Ectodermal cell (in vitro differentiated cells): ENCODE measurements at regions not wholly inside any gene's neighbourhood (a gene's known extent, or its start where the extent isn't known, plus 50 kb on each side); places are given as distances from the start of the nearest gene placed in this dataset.
"Not testable (repeated sequence)": the region's sequence is repeated elsewhere in the genome, so short reads cannot be mapped to it uniquely, and the experiment has no call there.

Source experiments
- H3K27ac ChIP-seq: 2 replicates; pipeline ENCODE4 v1.7.0; 2013; ENCODE audit warnings: mild to moderate bottlenecking, low read depth, low read length; ENCODE audit not compliant: insufficient read depth, poor library complexity, severe bottlenecking
- H3K27me3 ChIP-seq: 2 replicates; pipeline ENCODE4 v1.7.0; 2013; ENCODE audit warnings: mild to moderate bottlenecking, low read length; ENCODE audit not compliant: insufficient read depth, control insufficient read depth, poor library complexity, severe bottlenecking
- H3K36me3 ChIP-seq: one replicate; pipeline ENCODE4 v1.7.0; 2013; ENCODE audit warnings: low read length; ENCODE audit not compliant: control insufficient read depth, insufficient read depth
- H3K4me1 ChIP-seq: one replicate; pipeline ENCODE4 v1.7.0; 2013; ENCODE audit warnings: low read length; ENCODE audit not compliant: control insufficient read depth, insufficient read depth
- H3K4me3 ChIP-seq: 2 replicates; pipeline ENCODE4 v1.7.0; 2013; ENCODE audit warnings: low read depth, low read length, control low read depth; ENCODE audit not compliant: insufficient read depth
- H3K9me3 ChIP-seq: 2 replicates; pipeline ENCODE4 v1.7.0; 2013; ENCODE audit warnings: mild to moderate bottlenecking, low read length, moderate library complexity; ENCODE audit not compliant: control insufficient read depth
- WGBS, 2 experiments: methylation state at CpG; one replicate each; pipeline ENCODE4 v1.1.7; 2013; ENCODE audit warnings: missing lambda C conversion rate in 2 of 2; 5-methylcytosine and 5-hydroxymethylcytosine counted together

- 88 to 89% methylated on average over 2 of the region's 2 CpGs for WGBS, 2 experiments
Observed at GRCh38 chr4:82136161-82136801, 237.5 kb downstream of the HNRNPD start.

GRCh38 chr4:82128355-82128754 is 245.4 kb downstream of the HNRNPD start:
- H3K27me3 ChIP-seq = no peaks in the 10 kb centered on the region
- no peak overlapping the region for H3K4me3 ChIP-seq
- no peak overlapping the region for H3K27ac ChIP-seq
- no peaks in the 10 kb centered on the region for H3K4me1 ChIP-seq
- H3K9me3 ChIP-seq = no peaks in the 10 kb centered on the region
- WGBS, 2 experiments = 94 to 96% methylated on average over 4 of the region's 4 CpGs
- H3K36me3 ChIP-seq = no peaks in the 10 kb centered on the region

More at GRCh38 chr4:82136161-82136801, 237.5 kb downstream of the HNRNPD start:
- H3K9me3 ChIP-seq = no peaks in the 10 kb centered on the region
- H3K27ac ChIP-seq = no peak overlapping the region
- no peaks in the 10 kb centered on the region for H3K27me3 ChIP-seq
- no peaks in the 10 kb centered on the region for H3K4me1 ChIP-seq
- H3K4me3 ChIP-seq = no peak overlapping the region
- H3K36me3 ChIP-seq = no peaks in the 10 kb centered on the region

- 87 to 94% methylated on average over 4 of the region's 5 CpGs for WGBS, 2 experiments
- Histone ChIP-seq H3K27me3 (no peaks in the 10 kb centered on the region), H3K4me1 (no peaks in the 10 kb centered on the region), H3K36me3 (no peaks in the 10 kb centered on the region), H3K4me3 (no peak overlapping the region), H3K27ac (no peak overlapping the region), H3K9me3 (no peaks in the 10 kb centered on the region)
Observed at GRCh38 chr4:82126512-82127040, 247.2 kb downstream of the HNRNPD start.

- H3K27ac ChIP-seq = no peak overlapping the region
- H3K27me3 ChIP-seq = no peaks in the 10 kb centered on the region
- no peaks in the 10 kb centered on the region for H3K4me1 ChIP-seq
- H3K36me3 ChIP-seq = no peaks in the 10 kb centered on the region
- no peaks in the 10 kb centered on the region for H3K9me3 ChIP-seq
- 93 to 99% methylated on average over 6 of the region's 6 CpGs for WGBS, 2 experiments
- H3K4me3 ChIP-seq = no peak overlapping the region
Observed at GRCh38 chr4:82125787-82126297, 247.9 kb downstream of the HNRNPD start.

- 92 to 96% methylated on average over 7 of the region's 7 CpGs for WGBS, 2 experiments
Observed at GRCh38 chr4:82124932-82125786, 248.6 kb downstream of the HNRNPD start.

GRCh38 chr4:82124365-82124764 is 249.4 kb downstream of the HNRNPD start:
- Histone ChIP-seq H3K4me1 (no peaks in the 10 kb centered on the region), H3K27me3 (no peaks in the 10 kb centered on the region), H3K9me3 (no peaks in the 10 kb centered on the region), H3K4me3 (no peak overlapping the region), H3K36me3 (no peaks in the 10 kb centered on the region), H3K27ac (no peak overlapping the region)
- WGBS, 2 experiments = 85 to 88% methylated on average over 4 of the region's 5 CpGs

More at GRCh38 chr4:82124932-82125786, 248.6 kb downstream of the HNRNPD start:
- no peaks in the 10 kb centered on the region for H3K4me1 ChIP-seq
- H3K27ac ChIP-seq = no peak overlapping the region
- no peak overlapping the region for H3K4me3 ChIP-seq
- H3K9me3 ChIP-seq = no peaks in the 10 kb centered on the region
- no peaks in the 10 kb centered on the region for H3K36me3 ChIP-seq
- H3K27me3 ChIP-seq = no peaks in the 10 kb centered on the region

- Histone ChIP-seq H3K27me3 (no peaks in the 10 kb centered on the region), H3K4me3 (no peak overlapping the region), H3K4me1 (no peaks in the 10 kb centered on the region), H3K36me3 (no peaks in the 10 kb centered on the region), H3K27ac (no peak overlapping the region), H3K9me3 (no peaks in the 10 kb centered on the region)
- WGBS, 2 experiments = 66 to 73% methylated on average over 2 to 3 of the region's 3 CpGs
Observed at GRCh38 chr4:82123934-82124333, 249.9 kb downstream of the HNRNPD start.

- not testable (repeated sequence) for H3K9me3 ChIP-seq, H3K4me1 ChIP-seq, H3K27me3 ChIP-seq, H3K27ac ChIP-seq, H3K4me3 ChIP-seq, H3K36me3 ChIP-seq
- WGBS, 2 experiments = 93 to 97% methylated on average over 1 of the region's 3 CpGs
Observed at GRCh38 chr4:82115183-82115582, 258.6 kb downstream of the HNRNPD start.

GRCh38 chr4:82108506-82108905 is 265.3 kb downstream of the HNRNPD start:
- H3K4me1 ChIP-seq = no peaks in the 10 kb centered on the region
- no peaks in the 10 kb centered on the region for H3K27me3 ChIP-seq
- no peak overlapping the region for H3K27ac ChIP-seq
- 95% methylated on average over 1 of the region's 2 CpGs; no CpG with 5 or more reads in 1 of the 2 experiments for WGBS, 2 experiments
- no peaks in the 10 kb centered on the region for H3K9me3 ChIP-seq
- H3K36me3 ChIP-seq = no peaks in the 10 kb centered on the region
- no peak overlapping the region for H3K4me3 ChIP-seq

GRCh38 chr4:82104578-82104977 is 269.2 kb downstream of the HNRNPD start:
- WGBS, 2 experiments = 83 to 93% methylated on average over 1 of the region's 1 CpG
- H3K4me1 ChIP-seq = no peaks in the 10 kb centered on the region

More at GRCh38 chr4:82104578-82104977, 269.2 kb downstream of the HNRNPD start:
- H3K4me3 ChIP-seq = no peak overlapping the region
- H3K9me3 ChIP-seq = no peaks in the 10 kb centered on the region
- H3K36me3 ChIP-seq = no peaks in the 10 kb centered on the region
- no peak overlapping the region for H3K27ac ChIP-seq
- H3K27me3 ChIP-seq = no peaks in the 10 kb centered on the region
